Liver (tissue), 8 donors: ENCODE measurements at regions not wholly inside any gene's neighbourhood (a gene's known extent, or its start where the extent isn't known, plus 50 kb on each side); places are given as distances from the start of the nearest gene placed in this dataset. TPM values are rescaled to one million over a fixed set of nuclear protein-coding genes. Genes with fewer than 3 reads are reported as not detected.

ENCODE experiments used
- DNase-seq: peaks from one replicate; pipeline ENCODE4 v3.0.0-alpha.2; 2017; ENCODE audit warnings: low spot score
- H3K27ac ChIP-seq, 2 donors: one replicate each; pipeline ENCODE4 v1.7.0; 2013; ENCODE audit warnings: inconsistent platforms in 2 of 2, low read length in 2 of 2, control low read depth in 1 of 2, low read depth in 1 of 2, mild to moderate bottlenecking in 1 of 2
- H3K27me3 ChIP-seq, 4 donors: one replicate each; pipeline versions ENCODE4 v1.6.1 to v1.7.0; 2013; ENCODE audit warnings: low read length in 3 of 4, inconsistent platforms in 1 of 4, mild to moderate bottlenecking in 1 of 4, moderate library complexity in 1 of 4; ENCODE audit not compliant: control insufficient read depth in 4 of 4, insufficient read depth in 4 of 4
- H3K36me3 ChIP-seq, 4 donors: one replicate each; pipeline versions ENCODE4 v1.6.1 to v1.7.0; 2013; ENCODE audit warnings: low read length in 3 of 4, mild to moderate bottlenecking in 3 of 4, low read depth in 1 of 4, moderate library complexity in 1 of 4; ENCODE audit not compliant: control insufficient read depth in 4 of 4, insufficient read depth in 3 of 4
- H3K4me1 ChIP-seq, 4 donors: one replicate each; pipeline versions ENCODE4 v1.6.1 to v1.7.0; 2013; ENCODE audit warnings: low read length in 3 of 4, mild to moderate bottlenecking in 3 of 4, moderate library complexity in 1 of 4; ENCODE audit not compliant: control insufficient read depth in 4 of 4, insufficient read depth in 4 of 4
- H3K4me3 ChIP-seq, 3 donors: one replicate each; pipeline versions ENCODE4 v1.6.1 to v1.7.0; 2013; ENCODE audit warnings: low read length in 3 of 3, control low read depth in 1 of 3, low read depth in 1 of 3, mild to moderate bottlenecking in 1 of 3
- H3K9ac ChIP-seq, 2 donors: one replicate each; pipeline ENCODE4 v1.7.0; 2013; ENCODE audit warnings: low read length in 2 of 2, mild to moderate bottlenecking in 2 of 2, moderate library complexity in 2 of 2, control low read depth in 1 of 2, low read depth in 1 of 2
- H3K9me3 ChIP-seq, 4 donors: one replicate each; pipeline versions ENCODE4 v1.6.1 to v1.7.0; 2013; ENCODE audit warnings: low read length in 3 of 4; ENCODE audit not compliant: control insufficient read depth in 4 of 4
- HNF4A ChIP-seq, 2 donors: conservative IDR thresholded peaks; 2 replicates each; pipeline ENCODE4 v1.6.1; 2016; ENCODE audit warnings: antibody characterized with exemption in 2 of 2, mild to moderate bottlenecking in 2 of 2
- HNF4G ChIP-seq: IDR thresholded peaks from 2 replicates; pipeline ENCODE4 v1.6.1; 2016; ENCODE audit warnings: antibody characterized with exemption
- WGBS: extraction: QIAGEN DNeasy Blood & Tissue Kit; methylation state at CpG from one replicate; pipeline ENCODE4 v1.1.7; 2013; 5-methylcytosine and 5-hydroxymethylcytosine counted together
- small RNA-seq: library from RNA; depleted of rRNA; stranded (forward); fragments of <200 nt; gene quantifications from one replicate; pipeline ENCODE3, GENCODE V24; 2014
- TF ChIP-seq, protein P1 (sequence below): IDR thresholded peaks from 2 replicates; pipeline ENCODE4 v1.6.1; 2016; ENCODE audit warnings: antibody characterized with exemption
- donor health status: healthy.
- donor health status: healthy.
- donor health status: healthy.
- donor health status: healthy.

DNA sequence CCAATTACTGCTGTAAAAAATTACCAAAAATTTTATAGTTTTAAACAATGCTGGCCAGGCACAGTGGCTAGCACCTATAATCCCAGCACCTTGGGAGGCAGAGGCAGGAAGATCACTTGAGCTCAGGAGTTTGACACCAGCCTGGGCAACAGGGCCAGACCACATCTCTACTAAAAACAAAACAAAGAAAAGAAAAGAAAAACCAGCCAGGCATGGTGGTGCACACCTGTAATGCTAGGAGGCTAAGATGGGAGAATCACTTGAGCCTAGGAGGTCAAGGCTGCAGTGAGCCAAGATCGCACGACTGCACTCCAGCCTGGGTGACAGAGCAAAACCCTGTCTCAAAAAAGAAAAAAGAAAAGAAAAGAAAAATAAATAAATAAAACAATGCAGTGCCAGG, 54.0 kb upstream of the ARID2 start:
- no peak for TF ChIP-seq HNF4A (conservative IDR thresholded peaks at IDR 0.05)
- TF ChIP-seq, protein P1, sequence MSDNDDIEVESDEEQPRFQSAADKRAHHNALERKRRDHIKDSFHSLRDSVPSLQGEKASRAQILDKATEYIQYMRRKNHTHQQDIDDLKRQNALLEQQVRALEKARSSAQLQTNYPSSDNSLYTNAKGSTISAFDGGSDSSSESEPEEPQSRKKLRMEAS = no peak
- TF ChIP-seq HNF4G = no peak

More for the DNA sequence above, 54.0 kb upstream of the ARID2 start:
- H3K27me3 ChIP-seq = no peaks in the 10 kb centered on the region
- no peak for DNase-seq
- WGBS = 97% methylated on average over 2 of the region's 2 CpGs
- no peaks in the 10 kb centered on the region for H3K4me1 ChIP-seq
- H3K36me3 ChIP-seq = no peaks in the 10 kb centered on the region
- H3K27ac ChIP-seq = no peak overlapping the region
- no peak overlapping the region for H3K9ac ChIP-seq
- no peaks in the 10 kb centered on the region for H3K9me3 ChIP-seq
- H3K4me3 ChIP-seq = no peak overlapping the region

Small RNAs in the stretch of these regions (small RNA-seq; reads per million reads assigned to genes)
- gene RF00026 = not detected
